ENCODE measurements at regions not wholly inside any gene's neighbourhood (a gene's known extent, or its start where the extent isn't known, plus 50 kb on each side); places are given as distances from the start of the nearest gene placed in this dataset.

DNA sequence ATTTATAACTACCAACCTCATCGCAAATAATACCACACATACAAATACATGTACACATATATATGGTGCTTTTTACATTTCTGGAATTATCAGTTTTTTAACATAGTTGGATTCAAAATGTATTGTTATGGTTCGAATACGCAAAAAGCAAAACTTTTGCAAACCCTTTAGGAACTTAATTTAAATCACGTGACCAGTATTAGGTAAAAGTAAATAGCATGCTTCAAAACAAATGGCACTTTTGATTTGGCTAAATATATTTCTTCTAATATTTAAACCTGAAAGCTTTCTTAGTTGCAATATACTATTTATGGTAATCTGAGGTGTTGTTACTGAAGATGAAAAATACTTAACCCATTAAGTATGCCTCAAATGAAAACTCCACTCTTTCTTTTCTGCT, 341.4 kb downstream of the C4orf33 start:
- no peak for TF ChIP-seq CTCF (IDR thresholded peaks at IDR 0.05)
- Mint-ChIP-seq H3K9me3 (ENCODE audit: unreplicated experiment) (peaks cover 3% of the 10 kb centered on the region), H3K27me3 (ENCODE audit: unreplicated experiment) (peaks cover 5% of the 10 kb centered on the region), H3K4me3 (ENCODE audit: unreplicated experiment) (no peak overlapping the region), H3K4me1 (ENCODE audit: unreplicated experiment) (no peaks in the 10 kb centered on the region), H3K27ac (ENCODE audit: unreplicated experiment) (no peak overlapping the region), H3K36me3 (ENCODE audit: unreplicated experiment) (no peaks in the 10 kb centered on the region)
- no peak for DNase-seq (ENCODE audit: extremely low spot score, unreplicated experiment)

GRCh38 chr4:129438456-129438981, 342.6 kb downstream of the C4orf33 start:
- H3K36me3 Mint-ChIP-seq (ENCODE audit: unreplicated experiment): no peaks in the 10 kb centered on the region
- no peak overlapping the region for H3K4me3 Mint-ChIP-seq (ENCODE audit: unreplicated experiment)
- H3K27ac Mint-ChIP-seq (ENCODE audit: unreplicated experiment): no peak overlapping the region
- H3K27me3 Mint-ChIP-seq (ENCODE audit: unreplicated experiment): peaks cover 5% of the 10 kb centered on the region
- TF ChIP-seq CTCF (IDR thresholded peaks at IDR 0.05): no peak
- H3K9me3 Mint-ChIP-seq (ENCODE audit: unreplicated experiment): peaks cover 3% of the 10 kb centered on the region
- H3K4me1 Mint-ChIP-seq (ENCODE audit: unreplicated experiment): no peaks in the 10 kb centered on the region
- no peak for DNase-seq (ENCODE audit: extremely low spot score, unreplicated experiment)

GRCh38 chr4:129446074-129446473, 350.1 kb downstream of the C4orf33 start:
- Mint-ChIP-seq H3K27ac (ENCODE audit: unreplicated experiment) (no peak overlapping the region), H3K36me3 (ENCODE audit: unreplicated experiment) (no peaks in the 10 kb centered on the region)
- no peak for TF ChIP-seq CTCF (IDR thresholded peaks at IDR 0.05)

DNA sequence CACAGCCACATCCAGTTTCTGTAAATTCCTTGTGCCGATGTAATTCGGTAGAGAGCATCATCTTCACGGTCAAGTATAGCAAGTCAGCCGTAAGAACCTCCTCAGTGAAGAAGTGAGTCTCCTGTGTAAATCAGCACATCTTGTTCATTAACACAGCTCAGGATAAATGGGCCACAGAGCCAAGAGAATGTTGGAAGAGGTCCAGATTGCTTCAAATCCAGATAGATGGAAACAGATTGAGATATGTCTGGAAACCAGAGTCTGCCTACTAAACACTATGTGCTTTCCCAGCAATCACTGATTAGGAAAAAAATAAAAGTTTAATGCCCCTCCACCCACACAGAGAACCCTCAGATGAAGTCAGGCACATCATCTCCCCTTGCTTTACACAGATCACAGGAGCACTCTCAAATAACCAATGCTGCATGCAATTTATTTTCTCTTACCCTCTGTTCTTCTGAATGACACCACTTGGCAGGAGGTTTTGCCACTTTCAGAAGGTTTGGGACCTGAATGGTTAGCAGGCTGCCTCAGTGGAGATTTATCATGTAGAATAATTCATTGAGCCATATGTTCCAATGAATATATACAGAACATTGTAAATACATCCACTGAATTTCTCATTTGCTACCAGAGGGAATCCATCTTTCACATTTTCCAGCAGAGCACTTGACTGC, 357.7 kb downstream of the C4orf33 start:
- Mint-ChIP-seq H3K4me3 (ENCODE audit: unreplicated experiment) (no peak overlapping the region), H3K9me3 (ENCODE audit: unreplicated experiment) (peaks cover 7% of the 10 kb centered on the region), H3K27ac (ENCODE audit: unreplicated experiment) (no peak overlapping the region), H3K4me1 (ENCODE audit: unreplicated experiment) (no peaks in the 10 kb centered on the region), H3K27me3 (ENCODE audit: unreplicated experiment) (peaks cover 28% of the 10 kb centered on the region), H3K36me3 (ENCODE audit: unreplicated experiment) (no peaks in the 10 kb centered on the region)
- no peak for TF ChIP-seq CTCF (IDR thresholded peaks at IDR 0.05)
- no peak for DNase-seq (ENCODE audit: extremely low spot score, unreplicated experiment)

More at GRCh38 chr4:129446074-129446473, 350.1 kb downstream of the C4orf33 start:
- Mint-ChIP-seq H3K4me3 (ENCODE audit: unreplicated experiment) (no peak overlapping the region), H3K9me3 (ENCODE audit: unreplicated experiment) (peaks cover 9% of the 10 kb centered on the region), H3K4me1 (ENCODE audit: unreplicated experiment) (no peaks in the 10 kb centered on the region), H3K27me3 (ENCODE audit: unreplicated experiment) (peaks cover 13% of the 10 kb centered on the region)
- DNase-seq (ENCODE audit: extremely low spot score, unreplicated experiment): no peak

- Mint-ChIP-seq H3K36me3 (ENCODE audit: unreplicated experiment) (no peaks in the 10 kb centered on the region), H3K4me3 (ENCODE audit: unreplicated experiment) (no peak overlapping the region), H3K9me3 (ENCODE audit: unreplicated experiment) (no peaks in the 10 kb centered on the region), H3K4me1 (ENCODE audit: unreplicated experiment) (no peaks in the 10 kb centered on the region), H3K27me3 (ENCODE audit: unreplicated experiment) (peaks cover 25% of the 10 kb centered on the region), H3K27ac (ENCODE audit: unreplicated experiment) (no peak overlapping the region)
- TF ChIP-seq CTCF (IDR thresholded peaks at IDR 0.05): no peak
- no peak for DNase-seq (ENCODE audit: extremely low spot score, unreplicated experiment)
These were observed 359.5 kb downstream of the C4orf33 start for GRCh38 chr4:129455482-129455881.
